Nephron (organoid): ENCODE measurements at regions not wholly inside any gene's neighbourhood (a gene's known extent, or its start where the extent isn't known, plus 50 kb on each side); places are given as distances from the start of the nearest gene placed in this dataset.

ENCODE experiments used
- H3K27ac Mint-ChIP-seq, 3 experiments: 2 replicates each; pipeline ENCODE4 v1.8.0; 2020; ENCODE audit warnings: mixed read lengths in 3 of 3, mild to moderate bottlenecking in 2 of 3, moderate library complexity in 1 of 3
- H3K27me3 Mint-ChIP-seq: 2 replicates; pipeline ENCODE4 v1.8.0; 2021; ENCODE audit warnings: low read depth, mild to moderate bottlenecking, moderate library complexity, mixed read lengths
- H3K36me3 Mint-ChIP-seq: 2 replicates; pipeline ENCODE4 v1.8.0; 2020; ENCODE audit warnings: low read depth, mixed read lengths
- H3K4me1 Mint-ChIP-seq: 2 replicates; pipeline ENCODE4 v1.8.0; 2020; ENCODE audit warnings: mixed read lengths
- H3K4me3 Mint-ChIP-seq, 3 experiments: 2 replicates each; pipeline ENCODE4 v1.8.0; 2020; ENCODE audit warnings: mild to moderate bottlenecking in 3 of 3, mixed read lengths in 3 of 3, moderate library complexity in 2 of 3
- H3K9me3 Mint-ChIP-seq: 2 replicates; pipeline ENCODE4 v1.8.0; 2020; ENCODE audit warnings: mixed read lengths
- TF ChIP-seq, protein P1 (sequence below), 3 experiments: fragments of 200-600 bp; sonication (generic); IDR thresholded peaks; one replicate each; pipeline ENCODE4 v1.5.0; 2021; ENCODE audit warnings: antibody characterized with exemption in 3 of 3; ENCODE audit not compliant: unreplicated experiment in 3 of 3

DNA sequence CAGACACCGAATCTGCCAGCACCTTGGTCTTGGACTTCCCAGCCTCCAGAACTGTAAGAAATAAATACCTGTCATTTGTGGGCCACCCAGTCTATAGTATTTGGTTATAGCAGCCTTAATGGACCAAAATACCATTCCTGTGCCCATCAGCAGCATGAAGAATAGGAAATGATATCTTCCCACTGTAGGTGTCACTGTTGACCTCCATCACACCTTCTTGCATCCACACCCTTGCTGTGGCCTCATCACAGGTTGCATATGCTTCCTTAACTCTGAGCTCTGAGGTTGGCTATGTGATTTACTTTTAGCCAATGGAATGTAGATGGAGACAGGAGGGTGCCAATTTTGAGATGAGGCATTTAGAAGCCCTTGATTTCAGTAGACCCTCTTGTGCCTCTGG lies 242.0 kb upstream of the TSHZ3 start:
- peaks cover 4% of the 10 kb centered on the region for H3K4me1 Mint-ChIP-seq
- no peaks in the 10 kb centered on the region for H3K36me3 Mint-ChIP-seq
- H3K9me3 Mint-ChIP-seq = no peaks in the 10 kb centered on the region
- H3K4me3 Mint-ChIP-seq = no peak overlapping the region
- peaks cover 7% of the 10 kb centered on the region for H3K27me3 Mint-ChIP-seq
- TF ChIP-seq, protein P1, sequence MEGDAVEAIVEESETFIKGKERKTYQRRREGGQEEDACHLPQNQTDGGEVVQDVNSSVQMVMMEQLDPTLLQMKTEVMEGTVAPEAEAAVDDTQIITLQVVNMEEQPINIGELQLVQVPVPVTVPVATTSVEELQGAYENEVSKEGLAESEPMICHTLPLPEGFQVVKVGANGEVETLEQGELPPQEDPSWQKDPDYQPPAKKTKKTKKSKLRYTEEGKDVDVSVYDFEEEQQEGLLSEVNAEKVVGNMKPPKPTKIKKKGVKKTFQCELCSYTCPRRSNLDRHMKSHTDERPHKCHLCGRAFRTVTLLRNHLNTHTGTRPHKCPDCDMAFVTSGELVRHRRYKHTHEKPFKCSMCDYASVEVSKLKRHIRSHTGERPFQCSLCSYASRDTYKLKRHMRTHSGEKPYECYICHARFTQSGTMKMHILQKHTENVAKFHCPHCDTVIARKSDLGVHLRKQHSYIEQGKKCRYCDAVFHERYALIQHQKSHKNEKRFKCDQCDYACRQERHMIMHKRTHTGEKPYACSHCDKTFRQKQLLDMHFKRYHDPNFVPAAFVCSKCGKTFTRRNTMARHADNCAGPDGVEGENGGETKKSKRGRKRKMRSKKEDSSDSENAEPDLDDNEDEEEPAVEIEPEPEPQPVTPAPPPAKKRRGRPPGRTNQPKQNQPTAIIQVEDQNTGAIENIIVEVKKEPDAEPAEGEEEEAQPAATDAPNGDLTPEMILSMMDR (IDR thresholded peaks at IDR 0.05; ENCODE audit: unreplicated experiment in 3 of 3) = no peak
- H3K27ac Mint-ChIP-seq = no peak overlapping the region

DNA sequence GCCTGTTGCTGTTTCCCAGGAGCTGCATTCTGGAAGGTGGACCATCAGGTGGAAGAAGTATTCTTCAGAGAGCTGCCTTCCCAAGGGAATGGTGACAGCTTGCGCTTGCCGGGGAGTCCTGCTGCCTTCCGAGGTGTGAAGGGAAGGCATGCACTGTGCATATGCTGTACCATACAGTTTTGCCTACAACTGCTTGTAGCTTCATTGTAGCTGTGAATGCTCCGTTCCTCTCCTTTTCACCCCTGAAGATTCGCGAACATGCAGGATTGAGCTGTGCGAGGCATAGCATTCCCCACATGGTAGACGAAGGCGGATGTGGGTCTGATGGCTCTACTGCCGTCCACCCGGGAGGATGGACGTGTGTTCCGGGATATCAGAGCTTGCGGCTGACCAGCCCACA lies 243.2 kb upstream of the TSHZ3 start:
- H3K27me3 Mint-ChIP-seq = peaks cover 12% of the 10 kb centered on the region
- no peak overlapping the region for H3K27ac Mint-ChIP-seq
- no peaks in the 10 kb centered on the region for H3K36me3 Mint-ChIP-seq
- no peaks in the 10 kb centered on the region for H3K9me3 Mint-ChIP-seq
- peaks cover 4% of the 10 kb centered on the region for H3K4me1 Mint-ChIP-seq
- TF ChIP-seq, protein P1 (IDR thresholded peaks at IDR 0.05; ENCODE audit: unreplicated experiment in 3 of 3) = no peak
- H3K4me3 Mint-ChIP-seq = no peak overlapping the region

DNA sequence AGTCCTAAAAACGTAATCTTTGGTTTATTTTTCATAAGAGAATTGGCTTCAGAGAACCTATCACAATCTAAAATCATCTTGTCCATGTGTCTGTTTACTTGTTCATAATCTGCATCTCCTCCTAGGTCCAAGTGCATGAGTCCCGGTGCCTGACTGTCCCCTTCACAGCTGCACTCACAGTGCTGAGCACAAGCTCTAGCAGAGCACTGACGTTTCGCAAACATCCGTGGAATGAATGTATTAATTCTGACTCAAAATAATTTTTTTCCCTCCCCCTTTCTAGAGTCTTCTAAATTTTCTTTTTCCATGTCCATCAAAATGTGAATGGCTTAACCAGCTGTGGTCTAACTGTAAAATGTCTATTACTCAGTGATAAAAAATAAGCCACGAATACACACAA lies 245.5 kb upstream of the TSHZ3 start:
- Mint-ChIP-seq H3K36me3 (no peaks in the 10 kb centered on the region), H3K27ac (no peak overlapping the region), H3K27me3 (peaks cover 7% of the 10 kb centered on the region), H3K4me1 (peaks cover 4% of the 10 kb centered on the region), H3K9me3 (no peaks in the 10 kb centered on the region), H3K4me3 (no peak overlapping the region)
- TF ChIP-seq, protein P1 (IDR thresholded peaks at IDR 0.05; ENCODE audit: unreplicated experiment in 3 of 3) = no peak

DNA sequence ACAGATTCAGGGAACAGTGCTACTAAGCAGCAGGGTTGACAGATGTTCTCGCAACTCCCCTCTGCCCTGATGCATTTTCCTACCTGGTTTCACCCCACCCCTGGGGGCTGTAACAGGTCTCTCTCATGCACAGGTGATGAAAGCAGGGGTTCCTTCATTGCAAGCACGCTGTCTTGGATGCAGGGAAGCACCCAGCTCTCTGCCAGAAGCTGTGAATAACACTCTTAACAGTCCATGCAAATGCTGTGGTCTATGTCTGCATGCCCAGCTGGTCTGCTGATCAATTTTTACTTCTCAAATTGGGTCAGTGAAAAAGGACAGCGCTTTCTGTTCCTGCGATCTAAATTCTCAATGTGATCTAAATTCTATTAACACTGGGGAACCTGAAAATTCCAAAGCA lies 246.3 kb upstream of the TSHZ3 start:
- TF ChIP-seq, protein P1 (IDR thresholded peaks at IDR 0.05; ENCODE audit: unreplicated experiment in 3 of 3) = no peak
- H3K4me3 Mint-ChIP-seq = no peak overlapping the region
- peaks cover 4% of the 10 kb centered on the region for H3K4me1 Mint-ChIP-seq

DNA sequence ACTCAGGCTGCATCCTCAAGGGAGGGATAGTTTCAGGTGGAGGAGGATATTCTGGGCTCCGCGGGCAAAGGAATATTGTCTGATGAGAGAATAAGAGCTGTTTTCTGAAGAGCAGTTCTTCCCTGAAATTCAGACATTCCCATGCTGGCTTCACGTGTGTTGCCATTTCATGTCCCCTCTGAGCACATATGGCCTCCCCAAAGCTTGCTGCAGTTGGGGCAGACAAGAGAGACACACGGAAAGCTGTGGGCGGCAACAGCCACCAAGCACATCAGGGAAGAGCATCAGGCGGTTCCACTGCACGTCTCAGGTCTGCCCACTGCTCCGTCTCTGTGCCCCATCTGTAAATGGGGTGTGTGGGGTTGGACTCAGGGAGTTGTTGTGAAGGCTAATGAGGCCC lies 247.5 kb upstream of the TSHZ3 start:
- no peak overlapping the region for H3K27ac Mint-ChIP-seq
- TF ChIP-seq, protein P1 (IDR thresholded peaks at IDR 0.05; ENCODE audit: unreplicated experiment in 3 of 3) = no peak

More for the DNA sequence above, 246.3 kb upstream of the TSHZ3 start:
- H3K36me3 Mint-ChIP-seq = no peaks in the 10 kb centered on the region
- H3K9me3 Mint-ChIP-seq = no peaks in the 10 kb centered on the region
- no peak overlapping the region for H3K27ac Mint-ChIP-seq
- peaks cover 8% of the 10 kb centered on the region for H3K27me3 Mint-ChIP-seq

DNA sequence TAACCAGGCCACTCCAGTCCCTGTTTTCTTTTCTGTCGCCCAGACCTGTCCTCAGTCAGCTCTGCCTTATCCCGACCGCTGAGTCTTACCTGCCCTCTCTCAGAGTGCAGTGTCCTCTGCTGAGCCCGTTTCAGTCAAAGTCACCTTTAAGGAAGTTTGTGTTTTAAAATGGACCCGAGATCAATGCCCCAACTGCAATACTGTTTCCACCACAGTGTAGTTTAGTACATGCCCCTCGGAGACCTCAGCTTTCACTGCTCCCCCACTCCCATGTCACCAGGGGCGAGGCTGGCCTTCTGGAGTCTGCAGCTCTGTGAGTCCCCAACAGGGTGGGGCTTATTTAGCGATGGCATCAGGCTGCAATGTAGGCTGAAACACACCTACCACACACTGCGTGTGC lies 248.4 kb upstream of the TSHZ3 start:
- no peak overlapping the region for H3K4me3 Mint-ChIP-seq
- no peaks in the 10 kb centered on the region for H3K9me3 Mint-ChIP-seq
- TF ChIP-seq, protein P1 (IDR thresholded peaks at IDR 0.05; ENCODE audit: unreplicated experiment in 3 of 3) = no peak
- H3K36me3 Mint-ChIP-seq = no peaks in the 10 kb centered on the region
- peaks cover 14% of the 10 kb centered on the region for H3K27me3 Mint-ChIP-seq
- no peak overlapping the region for H3K27ac Mint-ChIP-seq
- peaks cover 4% of the 10 kb centered on the region for H3K4me1 Mint-ChIP-seq

More for the DNA sequence above, 247.5 kb upstream of the TSHZ3 start:
- Mint-ChIP-seq H3K36me3 (no peaks in the 10 kb centered on the region), H3K4me1 (peaks cover 4% of the 10 kb centered on the region), H3K27me3 (peaks cover 12% of the 10 kb centered on the region), H3K9me3 (no peaks in the 10 kb centered on the region), H3K4me3 (no peak overlapping the region)
